ENCODE measurements at regions not wholly inside any gene's neighbourhood (a gene's known extent, or its start where the extent isn't known, plus 50 kb on each side); places are given as distances from the start of the nearest gene placed in this dataset.

- TF ChIP-seq, protein P1, sequence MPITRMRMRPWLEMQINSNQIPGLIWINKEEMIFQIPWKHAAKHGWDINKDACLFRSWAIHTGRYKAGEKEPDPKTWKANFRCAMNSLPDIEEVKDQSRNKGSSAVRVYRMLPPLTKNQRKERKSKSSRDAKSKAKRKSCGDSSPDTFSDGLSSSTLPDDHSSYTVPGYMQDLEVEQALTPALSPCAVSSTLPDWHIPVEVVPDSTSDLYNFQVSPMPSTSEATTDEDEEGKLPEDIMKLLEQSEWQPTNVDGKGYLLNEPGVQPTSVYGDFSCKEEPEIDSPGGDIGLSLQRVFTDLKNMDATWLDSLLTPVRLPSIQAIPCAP (CRISPR knock-in tag; IDR thresholded peaks at IDR 0.05), result no peak
- TF ChIP-seq GABPB1 (CRISPR knock-in tag; IDR thresholded peaks at IDR 0.05), result no peak
Measured at GRCh38 chr11:95702526-95702925, 87.1 kb downstream of the FAM76B start (continued).

DNA sequence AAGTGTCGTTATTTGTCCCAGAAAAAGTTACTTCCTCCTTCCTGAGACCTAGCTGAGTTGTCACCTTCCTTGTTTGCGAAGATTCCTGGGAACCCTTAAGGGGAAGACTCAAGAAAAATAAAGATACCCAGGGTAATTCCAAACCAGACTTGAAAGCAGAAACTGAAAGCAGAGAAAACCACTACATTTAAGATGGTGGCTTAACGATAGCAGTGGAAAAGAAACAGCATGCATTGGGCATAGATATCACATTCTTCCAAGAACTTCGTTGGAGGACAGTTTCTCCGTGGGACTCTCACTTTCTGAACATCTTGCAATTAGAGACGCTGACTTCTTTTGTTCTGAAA lies 89.1 kb downstream of the FAM76B start:
- CTCF ChIA-PET, result no interaction called here
- TF ChIP-seq USF1 (CRISPR knock-in tag; IDR thresholded peaks at IDR 0.05), result no peak
- TF ChIP-seq ELF4 (CRISPR knock-in tag; IDR thresholded peaks at IDR 0.05; ENCODE audit: low read depth), result no peak
- TF ChIP-seq JUN (CRISPR knock-in tag; IDR thresholded peaks at IDR 0.05), result no peak
- TF ChIP-seq AFF4 (CRISPR knock-in tag; IDR thresholded peaks at IDR 0.05; ENCODE audit: borderline replicate concordance), result no peak
- TF ChIP-seq ZBTB21 (CRISPR knock-in tag; IDR thresholded peaks at IDR 0.05; ENCODE audit: borderline replicate concordance), result no peak
- TF ChIP-seq MYBL2 (CRISPR knock-in tag; IDR thresholded peaks at IDR 0.05), result no peak
- no peak for TF ChIP-seq USF2 (CRISPR knock-in tag; IDR thresholded peaks at IDR 0.05)
- TF ChIP-seq, protein P2, sequence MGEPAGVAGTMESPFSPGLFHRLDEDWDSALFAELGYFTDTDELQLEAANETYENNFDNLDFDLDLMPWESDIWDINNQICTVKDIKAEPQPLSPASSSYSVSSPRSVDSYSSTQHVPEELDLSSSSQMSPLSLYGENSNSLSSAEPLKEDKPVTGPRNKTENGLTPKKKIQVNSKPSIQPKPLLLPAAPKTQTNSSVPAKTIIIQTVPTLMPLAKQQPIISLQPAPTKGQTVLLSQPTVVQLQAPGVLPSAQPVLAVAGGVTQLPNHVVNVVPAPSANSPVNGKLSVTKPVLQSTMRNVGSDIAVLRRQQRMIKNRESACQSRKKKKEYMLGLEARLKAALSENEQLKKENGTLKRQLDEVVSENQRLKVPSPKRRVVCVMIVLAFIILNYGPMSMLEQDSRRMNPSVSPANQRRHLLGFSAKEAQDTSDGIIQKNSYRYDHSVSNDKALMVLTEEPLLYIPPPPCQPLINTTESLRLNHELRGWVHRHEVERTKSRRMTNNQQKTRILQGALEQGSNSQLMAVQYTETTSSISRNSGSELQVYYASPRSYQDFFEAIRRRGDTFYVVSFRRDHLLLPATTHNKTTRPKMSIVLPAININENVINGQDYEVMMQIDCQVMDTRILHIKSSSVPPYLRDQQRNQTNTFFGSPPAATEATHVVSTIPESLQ (CRISPR knock-in tag; IDR thresholded peaks at IDR 0.05), result no peak
- no peak for TF ChIP-seq AR (CRISPR knock-in tag; IDR thresholded peaks at IDR 0.05)
- TF ChIP-seq ZNF121 (CRISPR knock-in tag; IDR thresholded peaks at IDR 0.05), result no peak
- TF ChIP-seq PRRX2 (CRISPR knock-in tag; IDR thresholded peaks at IDR 0.05), result no peak
- TF ChIP-seq ZNF219 (CRISPR knock-in tag; IDR thresholded peaks at IDR 0.05; ENCODE audit: borderline replicate concordance), result no peak
- H3K27me3 Mint-ChIP-seq (ENCODE audit: low read depth), result no peaks in the 10 kb centered on the region
- no peaks in the 10 kb centered on the region for H3K36me3 Mint-ChIP-seq
- H3K27ac Mint-ChIP-seq, result no peak overlapping the region
- ATAC-seq, result no peak
- H3K4me3 Mint-ChIP-seq, result no peak overlapping the region
- DNase-seq (ENCODE audit: low spot score), result no peak
- no peaks in the 10 kb centered on the region for H3K9me3 Mint-ChIP-seq
- POLR2A ChIA-PET, result no interaction called here
- H3K4me1 Mint-ChIP-seq, result peaks cover 10% of the 10 kb centered on the region

Data from WTC11 (cell line).